NCI-H524 treated with DMSO at 0.1 percent for 48 hours (cell line): ENCODE measurements at regions not wholly inside any gene's neighbourhood (a gene's known extent, or its start where the extent isn't known, plus 50 kb on each side); places are given as distances from the start of the nearest gene placed in this dataset.

Experiments used
- DNase-seq: peaks from one replicate; lab custom pipeline; 2025; lab: John Stamatoyannopoulos, UW

DNA sequence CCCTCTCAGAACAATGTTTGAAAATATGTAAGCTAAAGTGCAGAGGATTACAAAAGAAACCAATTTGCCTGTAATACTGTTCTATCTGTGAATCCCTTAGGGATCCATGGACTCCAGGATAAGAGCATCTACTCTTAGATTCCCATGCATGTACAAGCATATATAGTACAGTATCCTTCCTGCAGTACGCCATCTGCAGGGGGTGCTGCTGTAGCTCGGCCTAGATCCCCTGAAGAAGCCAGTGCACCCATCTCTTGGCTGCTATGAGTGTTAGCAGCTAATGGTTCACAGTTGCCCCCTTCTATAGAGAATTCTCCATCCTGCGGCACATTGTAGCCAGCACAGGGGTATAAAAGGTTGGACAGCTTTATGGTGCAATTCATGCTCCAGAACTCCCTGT lies 61.8 kb upstream of the SLC30A5 start:
- no peak for DNase-seq

DNA sequence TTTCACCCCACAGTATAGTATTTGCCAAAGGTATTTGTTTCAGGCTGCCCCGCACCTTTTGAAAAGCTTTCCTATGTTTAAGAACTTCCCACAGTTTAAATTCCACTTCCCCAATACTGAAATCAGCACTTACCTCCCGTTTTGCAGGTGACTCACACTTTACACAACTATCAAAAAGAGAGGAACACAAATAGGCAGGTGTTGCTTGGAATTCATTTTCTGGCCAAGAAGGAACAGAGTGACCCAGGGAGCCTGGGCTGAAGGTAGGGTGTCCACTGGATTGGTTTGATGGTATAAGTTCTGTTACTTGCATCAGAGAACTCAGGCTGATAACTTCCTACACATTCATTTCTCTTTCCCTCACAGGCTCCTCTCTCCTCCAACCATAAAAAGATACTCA lies 60.1 kb upstream of the SLC30A5 start:
- DNase-seq: no peak

DNA sequence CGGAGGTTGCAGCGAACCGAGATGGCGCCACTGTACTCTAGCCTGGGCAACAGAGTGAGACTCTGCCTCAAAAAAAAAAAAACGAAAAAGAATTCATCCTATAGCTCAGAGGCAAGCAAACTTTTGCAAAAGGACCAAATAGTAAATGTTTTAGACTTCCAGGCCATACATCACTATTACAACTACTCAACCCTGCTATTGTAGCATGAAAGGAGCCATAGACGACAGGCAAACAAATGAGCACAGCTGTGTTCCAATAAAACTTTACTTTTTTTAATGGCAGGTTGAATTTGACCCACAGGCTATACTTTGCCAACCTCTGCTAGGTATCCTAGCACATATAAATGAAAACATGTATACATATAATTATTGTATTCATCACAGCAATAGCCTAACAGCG lies 58.9 kb upstream of the SLC30A5 start:
- DNase-seq: no peak

DNA sequence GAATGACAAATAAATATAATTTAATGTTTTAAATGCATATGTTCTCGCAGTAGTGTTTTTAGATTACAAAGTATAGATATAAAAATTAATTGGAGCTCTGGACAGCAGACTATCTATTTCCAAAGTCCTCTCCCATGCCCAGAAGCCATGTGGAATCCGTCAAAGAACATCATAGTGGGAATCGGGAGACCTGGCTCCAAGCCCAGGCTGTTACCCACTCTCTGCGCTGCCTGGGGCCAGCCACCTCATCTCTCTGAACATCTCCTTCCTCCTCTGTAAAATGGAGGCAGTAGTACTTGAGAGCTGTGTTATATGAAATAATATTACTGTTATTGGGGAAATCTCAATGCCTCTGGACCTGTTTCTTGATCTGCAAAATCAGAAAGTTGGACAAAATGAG lies 58.1 kb upstream of the SLC30A5 start:
- DNase-seq: no peak

DNA sequence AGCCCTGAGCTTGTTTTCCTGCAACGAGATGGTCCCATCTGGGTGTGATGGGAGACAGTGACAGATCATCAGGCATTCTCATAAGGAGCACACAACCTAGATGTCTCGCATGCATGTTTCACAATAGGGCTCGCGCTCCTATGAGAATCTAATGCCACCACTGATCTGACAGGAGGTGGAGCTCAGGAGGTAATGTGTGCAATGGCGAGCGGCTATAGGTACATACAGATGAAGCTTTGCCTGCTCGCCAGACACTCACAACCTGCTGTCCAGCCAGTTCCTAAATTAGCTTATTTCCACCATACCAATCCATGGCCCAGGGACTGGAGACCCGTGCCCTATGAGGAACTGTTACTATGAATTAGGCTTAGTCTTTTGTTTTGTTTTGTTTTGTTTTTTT lies 55.3 kb upstream of the SLC30A5 start:
- no peak for DNase-seq

DNA sequence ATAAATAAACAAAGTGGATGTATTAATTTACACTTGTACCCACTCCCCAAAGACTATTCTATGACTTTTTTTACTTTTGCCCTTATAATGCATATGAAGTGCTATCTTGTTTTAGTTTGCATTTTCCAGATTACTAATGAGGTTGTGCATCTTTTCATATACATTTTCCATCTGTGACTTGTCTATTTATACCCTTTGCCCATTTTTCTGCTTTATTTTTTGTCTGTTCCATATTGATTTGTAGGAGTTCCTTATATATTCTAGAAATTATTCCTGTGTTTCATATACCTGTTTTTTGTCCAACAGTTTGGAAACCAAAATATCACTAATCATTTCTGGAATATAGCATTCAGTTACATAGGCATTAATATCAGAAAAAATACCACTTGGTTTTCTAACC lies 54.0 kb upstream of the SLC30A5 start:
- no peak for DNase-seq

DNA sequence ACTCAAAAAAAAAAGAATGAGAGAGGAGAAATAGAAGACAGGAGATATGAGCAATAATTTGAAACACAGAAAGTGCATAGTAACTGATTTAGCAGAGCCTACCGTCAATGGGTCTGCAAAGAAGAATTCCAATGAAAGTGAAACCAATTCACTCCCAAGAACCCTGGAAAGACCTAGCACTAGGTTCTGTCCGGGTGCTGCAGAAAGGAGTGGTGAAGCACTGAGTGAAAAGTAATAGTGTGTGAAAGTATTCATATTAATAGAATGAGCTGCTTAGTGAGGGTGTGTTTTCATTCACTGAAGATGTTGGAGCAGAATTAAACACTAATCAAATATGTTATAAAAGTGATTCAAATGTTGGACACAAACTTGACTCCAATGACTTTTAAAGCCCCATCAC lies 51.3 kb upstream of the SLC30A5 start:
- no peak for DNase-seq

DNA sequence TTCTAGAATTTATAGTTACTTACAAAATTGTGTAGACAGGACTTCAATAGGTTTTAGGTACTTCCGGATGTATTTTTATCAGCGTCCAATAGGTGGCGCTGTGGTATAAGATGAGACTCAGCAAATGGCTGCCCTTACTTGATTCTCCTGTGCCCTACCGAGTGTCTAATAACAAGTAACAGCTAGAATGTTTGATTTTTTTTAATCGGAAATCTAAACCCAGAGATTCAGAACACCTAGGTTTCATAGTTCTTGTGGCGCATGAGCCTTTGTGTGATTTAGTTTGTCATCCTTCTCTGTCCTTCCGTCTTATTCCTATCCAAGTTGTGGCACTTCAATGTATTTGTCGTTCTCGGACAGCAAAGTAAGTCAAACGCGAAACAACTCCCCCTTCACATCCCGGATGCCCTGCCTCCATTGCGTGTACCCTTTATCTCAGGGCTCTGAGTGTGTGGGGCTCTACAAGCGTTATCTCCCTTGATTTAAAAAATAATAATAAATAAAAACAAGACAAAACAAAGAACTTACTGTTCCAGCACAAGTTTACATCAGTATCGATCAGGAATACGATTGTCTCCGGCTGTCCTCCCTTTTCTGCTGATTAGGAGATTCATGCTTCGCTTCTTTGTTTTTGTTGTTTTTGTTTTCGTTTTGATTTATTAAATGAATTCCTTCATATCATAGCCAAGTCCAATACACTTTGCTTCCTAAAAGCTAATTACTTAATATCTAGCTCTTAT lies 50.7 kb upstream of the SLC30A5 start:
- DNase-seq: peak; percentile 67

DNA sequence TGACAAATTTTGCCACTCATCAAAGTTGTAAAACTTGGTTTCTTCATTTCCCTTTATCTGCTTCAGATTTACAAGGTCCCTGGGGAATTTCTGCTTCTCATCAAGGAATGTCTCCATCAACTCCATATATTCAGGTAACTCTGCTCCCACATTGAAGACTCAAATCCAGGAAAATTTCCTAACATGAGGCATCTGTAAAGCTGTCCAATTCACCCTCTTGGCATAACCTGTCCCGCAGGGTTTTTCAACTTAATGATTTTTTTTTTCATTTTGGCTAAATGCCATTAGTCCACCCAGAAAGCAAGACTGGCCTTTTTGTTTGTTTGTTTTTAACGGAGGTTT lies 50.2 kb upstream of the SLC30A5 start:
- no peak for DNase-seq
